Ascending aorta (tissue), 2 donors: ENCODE measurements at regions not wholly inside any gene's neighbourhood (a gene's known extent, or its start where the extent isn't known, plus 50 kb on each side); places are given as distances from the start of the nearest gene placed in this dataset.

ENCODE experiments used
- DNase-seq, 2 donors: peaks; one replicate each; pipeline ENCODE4 v3.0.0-alpha.2; 2019; ENCODE audit warnings: low spot score in 2 of 2
- H3K27ac ChIP-seq, 2 donors: fragments of 200-600 bp; sonication (generic); one replicate each; pipeline ENCODE4 v1.5.1; 2016 to 2017; ENCODE audit warnings: mild to moderate bottlenecking in 1 of 2
- H3K27me3 ChIP-seq: fragments of 200-600 bp; sonication (generic); one replicate; pipeline ENCODE4 v1.5.1; 2017
- H3K36me3 ChIP-seq, 2 donors: fragments of 200-600 bp; sonication (generic); one replicate each; pipeline ENCODE4 v1.5.1; 2016
- H3K4me1 ChIP-seq, 2 donors: fragments of 200-600 bp; sonication (generic); one replicate each; pipeline ENCODE4 v1.5.1; 2016 to 2017; ENCODE audit warnings: mild to moderate bottlenecking in 1 of 2
- H3K4me3 ChIP-seq, 2 donors: fragments of 200-600 bp; sonication (generic); one replicate each; pipeline ENCODE4 v1.5.1; 2016 to 2017; ENCODE audit warnings: mild to moderate bottlenecking in 1 of 2
- H3K9me3 ChIP-seq, 2 donors: fragments of 200-600 bp; sonication (generic); one replicate each; pipeline ENCODE4 v1.5.1; 2016
- intact Hi-C: fragments of 100-400 bp; cut with DNase I; formaldehyde crosslinking; loops from one replicate; pipeline ENCODE4 v1.15.1; 2023
- TF ChIP-seq, protein P1 (sequence below), 3 experiments: fragments of 200-600 bp in 2 of 3; fragments of 450-650 bp in 1 of 3; sonication (generic) in 2 of 3; IDR thresholded peaks; one replicate each; pipeline ENCODE4 v1.5.1; 2016 to 2019; ENCODE audit warnings: antibody characterized with exemption in 3 of 3, mild to moderate bottlenecking in 1 of 3, moderate library complexity in 1 of 3

- no peak overlapping the region for H3K27ac ChIP-seq
- H3K36me3 ChIP-seq: no peaks in the 10 kb centered on the region
- H3K9me3 ChIP-seq: no peaks in the 10 kb centered on the region
- intact Hi-C loops: no loop called here
- DNase-seq: no peak
- no peaks in the 10 kb centered on the region for H3K4me1 ChIP-seq
- no peak overlapping the region for H3K4me3 ChIP-seq
- H3K27me3 ChIP-seq: no peaks in the 10 kb centered on the region
- TF ChIP-seq, protein P1, sequence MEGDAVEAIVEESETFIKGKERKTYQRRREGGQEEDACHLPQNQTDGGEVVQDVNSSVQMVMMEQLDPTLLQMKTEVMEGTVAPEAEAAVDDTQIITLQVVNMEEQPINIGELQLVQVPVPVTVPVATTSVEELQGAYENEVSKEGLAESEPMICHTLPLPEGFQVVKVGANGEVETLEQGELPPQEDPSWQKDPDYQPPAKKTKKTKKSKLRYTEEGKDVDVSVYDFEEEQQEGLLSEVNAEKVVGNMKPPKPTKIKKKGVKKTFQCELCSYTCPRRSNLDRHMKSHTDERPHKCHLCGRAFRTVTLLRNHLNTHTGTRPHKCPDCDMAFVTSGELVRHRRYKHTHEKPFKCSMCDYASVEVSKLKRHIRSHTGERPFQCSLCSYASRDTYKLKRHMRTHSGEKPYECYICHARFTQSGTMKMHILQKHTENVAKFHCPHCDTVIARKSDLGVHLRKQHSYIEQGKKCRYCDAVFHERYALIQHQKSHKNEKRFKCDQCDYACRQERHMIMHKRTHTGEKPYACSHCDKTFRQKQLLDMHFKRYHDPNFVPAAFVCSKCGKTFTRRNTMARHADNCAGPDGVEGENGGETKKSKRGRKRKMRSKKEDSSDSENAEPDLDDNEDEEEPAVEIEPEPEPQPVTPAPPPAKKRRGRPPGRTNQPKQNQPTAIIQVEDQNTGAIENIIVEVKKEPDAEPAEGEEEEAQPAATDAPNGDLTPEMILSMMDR (IDR thresholded peaks at IDR 0.05): no peak
Measured at GRCh38 chr20:40807821-40808170, 118.8 kb upstream of the MAFB start.

GRCh38 chr20:40808936-40809335, 119.9 kb upstream of the MAFB start:
- intact Hi-C loops: no loop called here
- no peaks in the 10 kb centered on the region for H3K4me1 ChIP-seq
- DNase-seq: no peak
- H3K36me3 ChIP-seq: no peaks in the 10 kb centered on the region
- TF ChIP-seq, protein P1 (IDR thresholded peaks at IDR 0.05): no peak
- no peaks in the 10 kb centered on the region for H3K27me3 ChIP-seq
- H3K4me3 ChIP-seq: no peak overlapping the region
- no peak overlapping the region for H3K27ac ChIP-seq
- H3K9me3 ChIP-seq: no peaks in the 10 kb centered on the region

GRCh38 chr20:40809361-40809760, 120.3 kb upstream of the MAFB start:
- H3K36me3 ChIP-seq: no peaks in the 10 kb centered on the region
- no peaks in the 10 kb centered on the region for H3K27me3 ChIP-seq
- TF ChIP-seq, protein P1 (IDR thresholded peaks at IDR 0.05): no peak
- no peaks in the 10 kb centered on the region for H3K4me1 ChIP-seq
- no peak overlapping the region for H3K27ac ChIP-seq
- DNase-seq: no peak
- intact Hi-C loops: no loop called here
- H3K9me3 ChIP-seq: no peaks in the 10 kb centered on the region
- H3K4me3 ChIP-seq: no peak overlapping the region

DNA sequence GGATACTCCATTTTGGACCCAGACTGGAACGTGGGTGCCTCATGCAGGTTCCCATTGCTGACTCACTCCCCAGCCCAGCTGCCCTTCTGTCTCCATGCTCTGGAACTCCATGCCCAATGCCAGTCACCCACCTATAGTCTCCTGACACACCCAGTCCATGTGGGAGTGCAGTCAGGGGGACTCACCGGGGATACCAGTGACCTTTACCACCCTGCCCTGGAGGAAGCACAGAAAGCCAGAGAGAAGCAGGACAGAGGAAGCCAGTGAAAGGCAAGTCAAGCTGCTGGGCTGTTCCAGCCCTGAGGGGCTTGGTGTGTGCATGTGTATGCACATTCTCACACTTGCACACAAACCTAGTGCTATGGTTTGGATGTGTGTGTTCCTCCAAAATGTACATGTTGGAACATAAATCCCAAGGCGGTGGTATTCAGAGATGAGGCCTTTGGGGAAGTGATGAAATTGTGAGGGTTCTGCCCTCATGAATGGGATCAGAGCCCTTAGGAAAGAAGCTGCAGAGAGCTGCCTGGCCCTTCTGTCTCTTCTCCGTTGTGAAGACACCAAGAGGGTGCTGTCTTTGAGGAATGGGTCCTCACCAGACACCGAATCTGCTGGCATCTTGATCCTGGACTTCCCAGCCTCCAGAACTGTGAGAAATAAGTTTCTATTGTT, 121.4 kb upstream of the MAFB start:
- Histone ChIP-seq H3K4me3 (no peak overlapping the region), H3K4me1 (no peaks in the 10 kb centered on the region), H3K27ac (no peak overlapping the region), H3K36me3 (no peaks in the 10 kb centered on the region), H3K9me3 (no peaks in the 10 kb centered on the region), H3K27me3 (no peaks in the 10 kb centered on the region)
- DNase-seq: no peak
- TF ChIP-seq, protein P1 (IDR thresholded peaks at IDR 0.05): no peak
- intact Hi-C loops: no loop called here

DNA sequence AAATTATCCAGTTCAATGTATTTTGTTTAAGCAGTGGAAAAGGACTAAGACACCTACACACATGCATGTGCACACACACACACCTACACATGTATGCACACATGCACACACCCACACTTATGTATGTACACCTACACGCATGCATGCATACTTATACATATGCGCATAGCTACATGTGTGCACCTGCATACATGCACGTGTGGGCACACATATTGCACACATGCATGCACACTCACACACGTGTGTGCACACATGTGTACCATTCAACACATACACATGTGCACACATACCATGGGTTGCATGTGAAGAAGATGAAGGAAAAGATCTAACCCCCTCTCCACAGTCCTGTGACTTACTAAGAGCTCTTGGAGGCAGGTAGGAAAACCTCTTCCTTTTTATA, 122.0 kb upstream of the MAFB start:
- H3K4me3 ChIP-seq: no peak overlapping the region
- TF ChIP-seq, protein P1 (IDR thresholded peaks at IDR 0.05): no peak
- H3K9me3 ChIP-seq: no peaks in the 10 kb centered on the region
- H3K27ac ChIP-seq: no peak overlapping the region
- DNase-seq: no peak
- H3K27me3 ChIP-seq: no peaks in the 10 kb centered on the region
- intact Hi-C loops: no loop called here
- H3K36me3 ChIP-seq: no peaks in the 10 kb centered on the region
- H3K4me1 ChIP-seq: no peaks in the 10 kb centered on the region
